Thyroid gland (tissue), 4 donors: ENCODE measurements at regions not wholly inside any gene's neighbourhood (a gene's known extent, or its start where the extent isn't known, plus 50 kb on each side); places are given as distances from the start of the nearest gene placed in this dataset.

Experiments used
- POLR2A ChIP-seq, 2 donors: fragments of 450-650 bp; IDR thresholded peaks; one replicate each; pipeline ENCODE4 v1.6.1; 2017; ENCODE audit warnings: antibody characterized with exemption in 2 of 2, mild to moderate bottlenecking in 2 of 2, moderate library complexity in 1 of 2
- TF ChIP-seq, protein P1 (sequence below), 6 experiments: fragments of 200-600 bp in 3 of 6; fragments of 450-650 bp in 3 of 6; sonication (generic) in 3 of 6; IDR thresholded peaks; one replicate each; pipeline ENCODE4 v1.5.1; 2016 to 2019; ENCODE audit warnings: antibody characterized with exemption in 6 of 6, mild to moderate bottlenecking in 2 of 6, inconsistent platforms in 1 of 6, moderate library complexity in 1 of 6

DNA sequence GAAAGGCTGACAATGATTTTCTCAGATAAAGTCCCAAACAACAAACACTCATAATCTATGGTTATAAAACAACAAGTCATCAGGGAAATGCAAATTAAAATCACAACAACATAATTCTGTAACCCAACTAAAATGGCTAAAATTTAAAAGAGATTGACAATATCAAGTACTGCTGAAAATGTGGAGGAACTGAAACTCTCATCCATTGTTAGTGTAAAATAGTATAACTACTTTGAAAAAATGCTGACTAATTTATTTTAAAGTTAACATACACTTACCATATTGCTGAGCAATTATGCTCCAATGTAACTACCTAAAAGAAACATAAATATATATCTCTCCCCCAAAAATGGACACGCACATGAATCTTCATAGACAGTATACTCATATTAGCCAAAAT, 245.9 kb upstream of the SPOPL start:
- no peak for TF ChIP-seq POLR2A (IDR thresholded peaks at IDR 0.05)
- TF ChIP-seq, protein P1, sequence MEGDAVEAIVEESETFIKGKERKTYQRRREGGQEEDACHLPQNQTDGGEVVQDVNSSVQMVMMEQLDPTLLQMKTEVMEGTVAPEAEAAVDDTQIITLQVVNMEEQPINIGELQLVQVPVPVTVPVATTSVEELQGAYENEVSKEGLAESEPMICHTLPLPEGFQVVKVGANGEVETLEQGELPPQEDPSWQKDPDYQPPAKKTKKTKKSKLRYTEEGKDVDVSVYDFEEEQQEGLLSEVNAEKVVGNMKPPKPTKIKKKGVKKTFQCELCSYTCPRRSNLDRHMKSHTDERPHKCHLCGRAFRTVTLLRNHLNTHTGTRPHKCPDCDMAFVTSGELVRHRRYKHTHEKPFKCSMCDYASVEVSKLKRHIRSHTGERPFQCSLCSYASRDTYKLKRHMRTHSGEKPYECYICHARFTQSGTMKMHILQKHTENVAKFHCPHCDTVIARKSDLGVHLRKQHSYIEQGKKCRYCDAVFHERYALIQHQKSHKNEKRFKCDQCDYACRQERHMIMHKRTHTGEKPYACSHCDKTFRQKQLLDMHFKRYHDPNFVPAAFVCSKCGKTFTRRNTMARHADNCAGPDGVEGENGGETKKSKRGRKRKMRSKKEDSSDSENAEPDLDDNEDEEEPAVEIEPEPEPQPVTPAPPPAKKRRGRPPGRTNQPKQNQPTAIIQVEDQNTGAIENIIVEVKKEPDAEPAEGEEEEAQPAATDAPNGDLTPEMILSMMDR (IDR thresholded peaks at IDR 0.05), result no peak
